HCT116 (cell line): ENCODE measurements at regions not wholly inside any gene's neighbourhood (a gene's known extent, or its start where the extent isn't known, plus 50 kb on each side); places are given as distances from the start of the nearest gene placed in this dataset.

Experiments used
- ATAC-seq: fragments of 200-7000 bp; cut with Tn5 transposase; 2 replicates; pipeline ENCODE4 v1.9.1; 2020; ENCODE audit warnings: mild to moderate bottlenecking, moderate library complexity
- BruUV-seq: library from RNA; stranded (reverse); fragments of 400-500 nt; replicated peaks from 2 replicates; lab custom pipeline; 2021; lab: Mats Ljungman, UMichigan
- CTCF ChIA-PET: fragments of 300-600 bp; sonication (Branson Sonifier 250); formaldehyde crosslinking; loops from one replicate; lab custom pipeline; 2021; ENCODE audit warnings: antibody characterized with exemption; lab: Charles Lee
- POLR2A ChIA-PET: fragments of 300-600, 350-600 bp; sonication (Branson Sonifier 250); formaldehyde crosslinking; loops from one replicate; lab custom pipeline; 2021; ENCODE audit warnings: antibody characterized with exemption; lab: Charles Lee
- RAD21 ChIA-PET, 2 experiments: fragments of 300-600 bp; sonication (Branson Sonifier 250); formaldehyde crosslinking; loops; one replicate each; lab custom pipeline; 2023; ENCODE audit warnings: low total read pairs in 2 of 2; ENCODE audit not compliant: uncharacterized antibody in 2 of 2, unreplicated experiment in 2 of 2, low non-redundant PET in 1 of 2; lab: Charles Lee
- DNase-seq: peaks from one replicate; pipeline ENCODE4 v3.0.0-alpha.2; 2010; ENCODE audit warnings: low read depth, low spot score
- H2AFZ ChIP-seq: fragments of 200-600 bp; shearing (Covaris generic), sonication (generic); 2 replicates; pipeline ENCODE4 v1.6.1; 2017; ENCODE audit warnings: low read depth, mixed run types, mixed read lengths, antibody characterized with exemption, low read length; ENCODE audit not compliant: poor library complexity, severe bottlenecking
- H3K27ac ChIP-seq: 2 replicates; pipeline ENCODE4 v1.5.1; 2012; ENCODE audit warnings: low read depth, low read length
- H3K27me3 ChIP-seq: fragments of 200-600 bp; sonication (generic); 2 replicates; pipeline ENCODE4 v1.6.1; 2016; ENCODE audit warnings: mixed run types, low read length, mixed read lengths; ENCODE audit not compliant: insufficient read depth
- H3K36me3 ChIP-seq, 2 experiments: fragments of 200-500 bp in 1 of 2; fragments of 200-600 bp in 1 of 2; sonication (Bioruptor generic) in 1 of 2; sonication (generic) in 1 of 2; 2 replicates each; pipeline versions ENCODE4 v1.5.1 to v1.6.1; 2014 to 2016; ENCODE audit warnings: low read length in 2 of 2, inconsistent platforms in 1 of 2, mixed read lengths in 1 of 2, mixed run types in 1 of 2; ENCODE audit not compliant: insufficient read depth in 2 of 2, control insufficient read depth in 1 of 2
- H3K4me1 ChIP-seq, 2 experiments: fragments of 200-600 bp in 1 of 2; sonication (generic) in 1 of 2; 2 replicates each; pipeline versions ENCODE4 v1.5.1 to v1.6.1; 2012 to 2017; ENCODE audit warnings: low read length in 2 of 2, inconsistent platforms in 1 of 2, mild to moderate bottlenecking in 1 of 2, mixed read lengths in 1 of 2, mixed run types in 1 of 2, moderate library complexity in 1 of 2; ENCODE audit not compliant: insufficient read depth in 2 of 2, control insufficient read depth in 1 of 2
- H3K4me2 ChIP-seq: fragments of 200-600 bp; sonication (generic); 2 replicates; pipeline ENCODE4 v1.6.1; 2017; ENCODE audit warnings: mixed run types, low read length, mixed read lengths
- H3K4me3 ChIP-seq, 2 experiments: fragments of 200-600 bp in 1 of 2; sonication (generic) in 1 of 2; replicated peaks in 1 of 2; 2 replicates each; pipeline ENCODE4 v1.5.1; 2011 to 2016; ENCODE audit warnings: low read length in 2 of 2, control low read depth in 1 of 2, low read depth in 1 of 2, mild to moderate bottlenecking in 1 of 2, mixed read lengths in 1 of 2, mixed run types in 1 of 2
- H3K79me2 ChIP-seq: fragments of 200-600 bp; sonication (generic); 2 replicates; pipeline ENCODE4 v1.6.1; 2017; ENCODE audit warnings: mild to moderate bottlenecking, mixed run types, low read length, moderate library complexity, mixed read lengths; ENCODE audit not compliant: insufficient read depth
- H3K9ac ChIP-seq: fragments of 200-600 bp; sonication (generic); 2 replicates; pipeline ENCODE4 v1.6.1; 2016; ENCODE audit warnings: low read length, mixed read lengths
- H3K9me2 ChIP-seq: fragments of 200-600 bp; sonication (generic), shearing (Covaris generic); 2 replicates; pipeline ENCODE4 v1.6.1; 2017; ENCODE audit warnings: mixed run types, mild to moderate bottlenecking, moderate library complexity; ENCODE audit not compliant: insufficient read depth
- H3K9me3 ChIP-seq, 2 experiments: fragments of 200-500 bp in 1 of 2; fragments of 200-600 bp in 1 of 2; sonication (Bioruptor generic) in 1 of 2; sonication (generic) in 1 of 2; 2 replicates each; pipeline ENCODE4 v1.6.1; 2014 to 2017; ENCODE audit warnings: low read length in 2 of 2, mixed read lengths in 2 of 2, inconsistent platforms in 1 of 2, low read depth in 1 of 2, mild to moderate bottlenecking in 1 of 2, mixed run types in 1 of 2, moderate library complexity in 1 of 2; ENCODE audit not compliant: control insufficient read depth in 1 of 2, insufficient read depth in 1 of 2
- H4K20me1 ChIP-seq: fragments of 200-600 bp; sonication (generic), shearing (Covaris generic); 2 replicates; pipeline ENCODE4 v1.6.1; 2017; ENCODE audit warnings: mixed run types, mild to moderate bottlenecking, moderate library complexity; ENCODE audit not compliant: insufficient read depth
- CBX3 ChIP-seq: IDR thresholded peaks from 2 replicates; pipeline ENCODE4 v1.6.1; 2012; ENCODE audit warnings: low read depth
- EGR1 ChIP-seq: IDR thresholded peaks from 2 replicates; pipeline ENCODE4 v1.6.1; 2012; ENCODE audit warnings: low read depth
- EZH2 ChIP-seq: fragments of 200-600 bp; sonication (generic); IDR thresholded peaks from 2 replicates; pipeline ENCODE4 v1.6.1; 2017; ENCODE audit warnings: antibody characterized with exemption, mixed run types
- EZH2phosphoT487 ChIP-seq: fragments of 200-600 bp; IDR thresholded peaks from 2 replicates; pipeline ENCODE4 v1.6.1; 2018; ENCODE audit warnings: antibody characterized with exemption, borderline replicate concordance
- JUND ChIP-seq: IDR thresholded peaks from 2 replicates; pipeline ENCODE4 v1.6.1; 2012
- POLR2A ChIP-seq: IDR thresholded peaks from 2 replicates; pipeline ENCODE4 v1.7.0; 2011; ENCODE audit warnings: borderline replicate concordance; ENCODE audit not compliant: insufficient read depth, insufficient read length; ENCODE audit errors: extremely low read depth
- POLR2AphosphoS5 ChIP-seq: IDR thresholded peaks from 2 replicates; pipeline ENCODE4 v1.6.1; 2011; ENCODE audit warnings: mild to moderate bottlenecking, low read depth, low read length, moderate library complexity
- RAD21 ChIP-seq: IDR thresholded peaks from 2 replicates; pipeline ENCODE4 v1.6.1; 2012; ENCODE audit warnings: low read depth, mild to moderate bottlenecking
- SIN3A ChIP-seq: IDR thresholded peaks from 2 replicates; pipeline ENCODE4 v1.6.1; 2012; ENCODE audit warnings: low read depth
- SP1 ChIP-seq: IDR thresholded peaks from 2 replicates; pipeline ENCODE4 v1.6.1; 2012; ENCODE audit warnings: low read depth
- TCF7L2 ChIP-seq: IDR thresholded peaks from 2 replicates; pipeline ENCODE4 v1.7.0; 2011; ENCODE audit warnings: borderline replicate concordance, inconsistent platforms; ENCODE audit not compliant: insufficient read depth, insufficient read length; ENCODE audit errors: extremely low read depth
- YY1 ChIP-seq: IDR thresholded peaks from 2 replicates; pipeline ENCODE4 v1.6.1; 2011; ENCODE audit warnings: low read length, low read depth, moderate library complexity, mild to moderate bottlenecking; ENCODE audit not compliant: insufficient replicate concordance; ENCODE audit errors: extremely low read depth
- ZNF274 ChIP-seq: fragments of 200-500 bp; sonication (Bioruptor generic); IDR thresholded peaks from 2 replicates; pipeline ENCODE4 v1.6.1; 2014; ENCODE audit warnings: mild to moderate bottlenecking, low read depth, low read length, inconsistent platforms
- intact Hi-C: fragments of 100-400 bp; cut with micrococcal nuclease; formaldehyde crosslinking; loops from 2 replicates; pipeline ENCODE4 v1.10.0; 2022
- TF ChIP-seq, protein P1 (sequence below): IDR thresholded peaks from 2 replicates; pipeline ENCODE4 v1.6.1; 2012
- TF ChIP-seq, protein P2 (sequence below): IDR thresholded peaks from 2 replicates; pipeline ENCODE4 v1.6.1; 2011; ENCODE audit warnings: mild to moderate bottlenecking, low read length, moderate library complexity; ENCODE audit not compliant: insufficient replicate concordance; ENCODE audit errors: extremely low read depth
- TF ChIP-seq, protein P3 (sequence below): IDR thresholded peaks from 2 replicates; pipeline ENCODE4 v1.6.1; 2012
- TF ChIP-seq, protein P4 (sequence below): IDR thresholded peaks from 2 replicates; pipeline ENCODE4 v1.6.1; 2012; ENCODE audit warnings: low read depth

DNA sequence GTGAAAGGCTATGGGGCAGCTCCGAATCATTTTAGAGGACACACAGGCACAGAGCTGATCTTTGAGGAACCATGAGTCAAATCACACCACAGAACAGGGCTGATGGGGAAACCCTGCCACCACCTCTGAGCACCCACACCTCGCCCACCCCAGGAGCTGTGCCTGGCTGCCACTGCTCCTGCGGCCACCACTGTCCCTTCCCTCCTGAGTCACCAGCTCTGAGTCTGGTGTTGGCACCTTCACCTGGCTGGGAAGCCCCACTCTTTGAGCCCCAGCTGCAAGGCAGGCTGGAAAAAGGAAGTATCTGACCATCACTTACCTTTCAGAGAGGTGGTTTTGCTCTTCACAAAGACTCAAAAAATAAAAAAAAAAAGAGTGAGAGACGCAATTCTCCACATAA lies 63.6 kb upstream of the MEF2A start:
- BruUV-seq, result no TSS peak
- POLR2A ChIA-PET, result no interaction called here
- Histone ChIP-seq H3K9me3 (no peaks in the 10 kb centered on the region), H3K27me3 (no peaks in the 10 kb centered on the region), H3K9ac (no peak overlapping the region), H3K9me2 (no peaks in the 10 kb centered on the region), H3K36me3 (no peaks in the 10 kb centered on the region), H2AFZ (no peak overlapping the region), H3K79me2 (no peaks in the 10 kb centered on the region), H3K27ac (no peak overlapping the region), H3K4me3 (no peak overlapping the region), H4K20me1 (no peaks in the 10 kb centered on the region), H3K4me1 (peaks cover 0 to 9% of the 10 kb centered on the region in 2 experiments; a peak in 1 of 4 replicates), H3K4me2 (no peak overlapping the region)
- TF ChIP-seq, protein P1, sequence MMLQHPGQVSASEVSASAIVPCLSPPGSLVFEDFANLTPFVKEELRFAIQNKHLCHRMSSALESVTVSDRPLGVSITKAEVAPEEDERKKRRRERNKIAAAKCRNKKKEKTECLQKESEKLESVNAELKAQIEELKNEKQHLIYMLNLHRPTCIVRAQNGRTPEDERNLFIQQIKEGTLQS, result no peak
- TF ChIP-seq SIN3A (no peak), POLR2A (no peak), ZNF274 (no peak), YY1 (no peak), CBX3 (no peak), JUND (no peak), EZH2phosphoT487 (no peak), RAD21 (no peak), POLR2AphosphoS5 (no peak), SP1 (no peak), TCF7L2 (no peak), EGR1 (no peak), EZH2 (no peak)
- TF ChIP-seq, protein P2, sequence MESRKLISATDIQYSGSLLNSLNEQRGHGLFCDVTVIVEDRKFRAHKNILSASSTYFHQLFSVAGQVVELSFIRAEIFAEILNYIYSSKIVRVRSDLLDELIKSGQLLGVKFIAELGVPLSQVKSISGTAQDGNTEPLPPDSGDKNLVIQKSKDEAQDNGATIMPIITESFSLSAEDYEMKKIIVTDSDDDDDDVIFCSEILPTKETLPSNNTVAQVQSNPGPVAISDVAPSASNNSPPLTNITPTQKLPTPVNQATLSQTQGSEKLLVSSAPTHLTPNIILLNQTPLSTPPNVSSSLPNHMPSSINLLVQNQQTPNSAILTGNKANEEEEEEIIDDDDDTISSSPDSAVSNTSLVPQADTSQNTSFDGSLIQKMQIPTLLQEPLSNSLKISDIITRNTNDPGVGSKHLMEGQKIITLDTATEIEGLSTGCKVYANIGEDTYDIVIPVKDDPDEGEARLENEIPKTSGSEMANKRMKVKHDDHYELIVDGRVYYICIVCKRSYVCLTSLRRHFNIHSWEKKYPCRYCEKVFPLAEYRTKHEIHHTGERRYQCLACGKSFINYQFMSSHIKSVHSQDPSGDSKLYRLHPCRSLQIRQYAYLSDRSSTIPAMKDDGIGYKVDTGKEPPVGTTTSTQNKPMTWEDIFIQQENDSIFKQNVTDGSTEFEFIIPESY, result no peak
- TF ChIP-seq, protein P3, sequence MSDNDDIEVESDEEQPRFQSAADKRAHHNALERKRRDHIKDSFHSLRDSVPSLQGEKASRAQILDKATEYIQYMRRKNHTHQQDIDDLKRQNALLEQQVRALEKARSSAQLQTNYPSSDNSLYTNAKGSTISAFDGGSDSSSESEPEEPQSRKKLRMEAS, result no peak
- TF ChIP-seq, protein P4, sequence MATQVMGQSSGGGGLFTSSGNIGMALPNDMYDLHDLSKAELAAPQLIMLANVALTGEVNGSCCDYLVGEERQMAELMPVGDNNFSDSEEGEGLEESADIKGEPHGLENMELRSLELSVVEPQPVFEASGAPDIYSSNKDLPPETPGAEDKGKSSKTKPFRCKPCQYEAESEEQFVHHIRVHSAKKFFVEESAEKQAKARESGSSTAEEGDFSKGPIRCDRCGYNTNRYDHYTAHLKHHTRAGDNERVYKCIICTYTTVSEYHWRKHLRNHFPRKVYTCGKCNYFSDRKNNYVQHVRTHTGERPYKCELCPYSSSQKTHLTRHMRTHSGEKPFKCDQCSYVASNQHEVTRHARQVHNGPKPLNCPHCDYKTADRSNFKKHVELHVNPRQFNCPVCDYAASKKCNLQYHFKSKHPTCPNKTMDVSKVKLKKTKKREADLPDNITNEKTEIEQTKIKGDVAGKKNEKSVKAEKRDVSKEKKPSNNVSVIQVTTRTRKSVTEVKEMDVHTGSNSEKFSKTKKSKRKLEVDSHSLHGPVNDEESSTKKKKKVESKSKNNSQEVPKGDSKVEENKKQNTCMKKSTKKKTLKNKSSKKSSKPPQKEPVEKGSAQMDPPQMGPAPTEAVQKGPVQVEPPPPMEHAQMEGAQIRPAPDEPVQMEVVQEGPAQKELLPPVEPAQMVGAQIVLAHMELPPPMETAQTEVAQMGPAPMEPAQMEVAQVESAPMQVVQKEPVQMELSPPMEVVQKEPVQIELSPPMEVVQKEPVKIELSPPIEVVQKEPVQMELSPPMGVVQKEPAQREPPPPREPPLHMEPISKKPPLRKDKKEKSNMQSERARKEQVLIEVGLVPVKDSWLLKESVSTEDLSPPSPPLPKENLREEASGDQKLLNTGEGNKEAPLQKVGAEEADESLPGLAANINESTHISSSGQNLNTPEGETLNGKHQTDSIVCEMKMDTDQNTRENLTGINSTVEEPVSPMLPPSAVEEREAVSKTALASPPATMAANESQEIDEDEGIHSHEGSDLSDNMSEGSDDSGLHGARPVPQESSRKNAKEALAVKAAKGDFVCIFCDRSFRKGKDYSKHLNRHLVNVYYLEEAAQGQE, result no peak
- DNase-seq (no peak), ATAC-seq (no peak)
- RAD21 ChIA-PET, result no interaction called here
- intact Hi-C loops, result no loop called here
- CTCF ChIA-PET, result no interaction called here
